IMR-90 (cell line): ENCODE measurements at regions not wholly inside any gene's neighbourhood (a gene's known extent, or its start where the extent isn't known, plus 50 kb on each side); places are given as distances from the start of the nearest gene placed in this dataset.

Experiments used
- ATAC-seq: fragments of 200-7000 bp; cut with Tn5 transposase; 2 replicates; pipeline ENCODE4 v1.9.1; 2020; ENCODE audit warnings: low read depth, mild to moderate bottlenecking, moderate library complexity
- BruUV-seq: library from RNA; stranded (reverse); fragments of 400-500 nt; replicated peaks from 2 replicates; lab custom pipeline; 2021; lab: Mats Ljungman, UMichigan
- CTCF ChIA-PET: fragments of 300-600 bp; formaldehyde crosslinking; extraction: SDS; loops from one replicate; lab custom pipeline; 2021; ENCODE audit warnings: antibody characterized with exemption; lab: Yijun Ruan, JAX
- POLR2A ChIA-PET: fragments of 300-600 bp; sonication (Branson Sonifier 250); formaldehyde crosslinking; loops from one replicate; lab custom pipeline; 2022; ENCODE audit warnings: antibody characterized with exemption; ENCODE audit not compliant: unreplicated experiment; lab: Charles Lee
- DNase-seq: peaks from one replicate; pipeline ENCODE4 v3.0.0; 2013
- H2AFZ ChIP-seq: replicated peaks from 2 replicates; pipeline ENCODE3; 2013; ENCODE audit warnings: low read length, mild to moderate bottlenecking; ENCODE audit not compliant: poor library complexity
- H2AK5ac ChIP-seq: 2 replicates; pipeline ENCODE4 v1.6.1; 2013; ENCODE audit warnings: low read depth, low read length, inconsistent platforms
- H2AK9ac ChIP-seq: replicated peaks from 2 replicates; pipeline ENCODE3; 2013; ENCODE audit warnings: mild to moderate bottlenecking, low read depth, low read length, moderate library complexity; ENCODE audit not compliant: poor library complexity
- H2BK120ac ChIP-seq: 2 replicates; pipeline ENCODE4 v1.6.1; 2013; ENCODE audit warnings: low read depth, low read length, inconsistent platforms
- H2BK15ac ChIP-seq: 3 replicates; pipeline ENCODE4 v1.6.1; 2013; ENCODE audit warnings: low read depth, low read length, inconsistent platforms
- H2BK20ac ChIP-seq: 2 replicates; pipeline ENCODE4 v1.6.1; 2013; ENCODE audit warnings: low read depth, mild to moderate bottlenecking, inconsistent platforms, low read length, moderate library complexity
- H2BK5ac ChIP-seq: 2 replicates; pipeline ENCODE4 v1.6.1; 2013; ENCODE audit warnings: mild to moderate bottlenecking, low read depth, low read length, inconsistent platforms; ENCODE audit not compliant: poor library complexity, severe bottlenecking
- H3K14ac ChIP-seq: replicated peaks from 2 replicates; pipeline ENCODE4 v1.6.1; 2013; ENCODE audit warnings: low read depth, low read length, inconsistent platforms
- H3K18ac ChIP-seq: 2 replicates; pipeline ENCODE4 v1.6.1; 2013; ENCODE audit warnings: low read depth, low read length, control low read depth
- H3K23ac ChIP-seq: 2 replicates; pipeline ENCODE4 v1.6.1; 2013; ENCODE audit warnings: low read depth, low read length, inconsistent platforms
- H3K27ac ChIP-seq: 2 replicates; pipeline ENCODE4 v1.5.1; 2013; ENCODE audit warnings: mild to moderate bottlenecking, control low read depth, low read length; ENCODE audit not compliant: insufficient read depth
- H3K27me3 ChIP-seq: 2 replicates; pipeline ENCODE4 v1.6.1; 2013; ENCODE audit warnings: low read length; ENCODE audit not compliant: control insufficient read depth, insufficient read depth
- H3K36me3 ChIP-seq: 2 replicates; pipeline ENCODE4 v1.6.1; 2013; ENCODE audit warnings: low read length, mixed read lengths; ENCODE audit not compliant: control insufficient read depth, insufficient read depth
- H3K4ac ChIP-seq: 2 replicates; pipeline ENCODE4 v1.6.1; 2013; ENCODE audit warnings: low read depth, low read length, inconsistent platforms
- H3K4me1 ChIP-seq: 2 replicates; pipeline ENCODE4 v1.6.1; 2013; ENCODE audit warnings: low read length, mixed read lengths; ENCODE audit not compliant: control insufficient read depth, insufficient read depth
- H3K4me2 ChIP-seq: 2 replicates; pipeline ENCODE4 v1.6.1; 2013; ENCODE audit warnings: low read depth, mild to moderate bottlenecking, control low read depth, low read length, moderate library complexity
- H3K4me3 ChIP-seq: 2 replicates; pipeline ENCODE4 v1.5.1; 2013; ENCODE audit warnings: low read depth, mild to moderate bottlenecking, control low read depth, low read length, moderate library complexity; ENCODE audit not compliant: insufficient read depth
- H3K56ac ChIP-seq: 2 replicates; pipeline ENCODE4 v1.6.1; 2013; ENCODE audit warnings: low read length, inconsistent platforms; ENCODE audit not compliant: insufficient read depth; ENCODE audit errors: extremely low read depth
- H3K79me1 ChIP-seq, 2 experiments: 2 replicates each; pipeline ENCODE4 v1.6.1; 2013; ENCODE audit warnings: low read length in 2 of 2, inconsistent platforms in 1 of 2, low read depth in 1 of 2
- H3K9ac ChIP-seq: 2 replicates; pipeline ENCODE4 v1.6.1; 2013; ENCODE audit warnings: low read depth, low read length, control low read depth
- H3K9me1 ChIP-seq: 2 replicates; pipeline ENCODE4 v1.6.1; 2013; ENCODE audit warnings: low read length, inconsistent platforms; ENCODE audit not compliant: insufficient read depth
- H3K9me3 ChIP-seq: 2 replicates; pipeline ENCODE4 v1.6.1; 2013; ENCODE audit warnings: low read length; ENCODE audit not compliant: control insufficient read depth, insufficient read depth
- H4K20me1 ChIP-seq: 2 replicates; pipeline ENCODE4 v1.6.1; 2013; ENCODE audit warnings: low read length, inconsistent platforms; ENCODE audit not compliant: insufficient read depth
- H4K5ac ChIP-seq: 2 replicates; pipeline ENCODE4 v1.6.1; 2013; ENCODE audit warnings: mild to moderate bottlenecking, low read depth, low read length, control low read depth
- H4K8ac ChIP-seq, 2 experiments: 2 replicates each; pipeline ENCODE4 v1.6.1; 2013; ENCODE audit warnings: low read depth in 2 of 2, low read length in 2 of 2, control low read depth in 1 of 2, inconsistent platforms in 1 of 2
- H4K91ac ChIP-seq: 2 replicates; pipeline ENCODE4 v1.6.1; 2013; ENCODE audit warnings: low read depth, low read length, inconsistent platforms; ENCODE audit not compliant: insufficient read depth
- BHLHE40 ChIP-seq: fragments of 150-350 bp; IDR thresholded peaks from 2 replicates; pipeline ENCODE4 v1.6.1; 2016; ENCODE audit warnings: mild to moderate bottlenecking, low read depth, low read length
- CEBPB ChIP-seq: IDR thresholded peaks from 2 replicates; pipeline ENCODE4 v1.6.1; 2012; ENCODE audit warnings: low read depth, low read length, improper control_type of control experiment
- CHD1 ChIP-seq: IDR thresholded peaks from 2 replicates; pipeline ENCODE4 v1.6.1; 2012; ENCODE audit warnings: low read depth, low read length, improper control_type of control experiment
- CTCF ChIP-seq: conservative IDR thresholded peaks from 2 replicates; pipeline ENCODE4 v1.5.1; 2012; ENCODE audit warnings: mild to moderate bottlenecking, low read depth, low read length, improper control_type of control experiment
- ELK1 ChIP-seq: fragments of 150-350 bp; IDR thresholded peaks from 2 replicates; pipeline ENCODE4 v1.6.1; 2016; ENCODE audit warnings: low read depth, mild to moderate bottlenecking, low read length, moderate library complexity, borderline replicate concordance
- FOS ChIP-seq: fragments of 150-350 bp; IDR thresholded peaks from 2 replicates; pipeline ENCODE4 v1.6.1; 2016; ENCODE audit warnings: low read depth, low read length
- MAFK ChIP-seq: IDR thresholded peaks from 2 replicates; pipeline ENCODE4 v1.6.1; 2012; ENCODE audit warnings: low read depth, low read length, improper control_type of control experiment
- MAZ ChIP-seq: IDR thresholded peaks from 2 replicates; pipeline ENCODE4 v1.6.1; 2012; ENCODE audit warnings: low read depth, mild to moderate bottlenecking, low read length, improper control_type of control experiment, moderate library complexity, borderline replicate concordance
- MXI1 ChIP-seq: IDR thresholded peaks from 2 replicates; pipeline ENCODE4 v1.6.1; 2012; ENCODE audit warnings: low read depth, mild to moderate bottlenecking, low read length, moderate library complexity, borderline replicate concordance
- NFE2L2 ChIP-seq: fragments of 150-350 bp; IDR thresholded peaks from 2 replicates; pipeline ENCODE4 v1.6.1; 2016; ENCODE audit warnings: low read depth, mild to moderate bottlenecking, low read length
- POLR2A ChIP-seq: IDR thresholded peaks from 2 replicates; pipeline ENCODE4 v1.6.1; 2012; ENCODE audit warnings: mild to moderate bottlenecking, low read depth, low read length
- RAD21 ChIP-seq: IDR thresholded peaks from 2 replicates; pipeline ENCODE4 v1.6.1; 2012; ENCODE audit warnings: low read length, improper control_type of control experiment
- RCOR1 ChIP-seq: IDR thresholded peaks from 2 replicates; pipeline ENCODE4 v1.6.1; 2012; ENCODE audit warnings: mild to moderate bottlenecking, low read length, improper control_type of control experiment; ENCODE audit not compliant: insufficient replicate concordance
- RFX5 ChIP-seq: IDR thresholded peaks from 2 replicates; pipeline ENCODE4 v1.8.0; 2012; ENCODE audit warnings: low read depth, mild to moderate bottlenecking, low read length, moderate library complexity
- SMC3 ChIP-seq: fragments of 150-350 bp; IDR thresholded peaks from 2 replicates; pipeline ENCODE4 v1.6.1; 2016; ENCODE audit warnings: low read depth, mild to moderate bottlenecking, antibody characterized with exemption, low read length, moderate library complexity
- USF2 ChIP-seq: fragments of 150-350 bp; IDR thresholded peaks from 2 replicates; pipeline ENCODE4 v1.6.1; 2017; ENCODE audit warnings: mild to moderate bottlenecking, antibody characterized with exemption, low read length, low read depth
- whole genome bisulfite sequencing, 2 experiments: methylation state at CpG; one replicate each; pipeline versions ENCODE4 v1.1.5 to v1.1.7; 2013; ENCODE audit warnings: missing lambda C conversion rate in 2 of 2; ENCODE audit not compliant: insufficient read length in 1 of 2; ENCODE audit errors: extremely low coverage in 2 of 2; 5-methylcytosine and 5-hydroxymethylcytosine counted together
- dilution Hi-C: fragments of 300-500 bp; cut with HindIII; formaldehyde crosslinking; loops from one replicate; pipeline ENCODE4 v1.14.3; 2018; ENCODE audit warnings: low sequenced_read_pairs; ENCODE audit not compliant: unreplicated experiment
- in situ Hi-C: fragments of 300-500 bp; cut with MboI; formaldehyde crosslinking; loops from 3 replicates; pipeline ENCODE4 v1.14.3; 2019; ENCODE audit warnings: low sequenced_read_pairs, inconsistent platforms, mixed read lengths
- intact Hi-C: fragments of 100-400 bp; cut with micrococcal nuclease; formaldehyde crosslinking; loops from 2 replicates; pipeline ENCODE4 v1.10.0; 2022

GRCh38 chr20:21840991-21841390, 135.5 kb downstream of the PAX1 start:
- H3K36me3 ChIP-seq = no peaks in the 10 kb centered on the region
- no peak overlapping the region for H4K8ac ChIP-seq
- ChIA-PET POLR2A (no interaction called here), CTCF (interaction anchor here (1.0 kb wide), 1 partner anchor 25 kb away, joined by 4 read pairs; no protein-coding TSS in a partner anchor)
- H2BK5ac ChIP-seq = no peak overlapping the region
- WGBS, 2 experiments = no CpG with 5 or more reads among the region's 2 CpGs
- no peak overlapping the region for H3K56ac ChIP-seq
- no peaks in the 10 kb centered on the region for H4K20me1 ChIP-seq
- no peaks in the 10 kb centered on the region for H3K9me1 ChIP-seq
- H4K91ac ChIP-seq = no peak overlapping the region
- no peak overlapping the region for H3K4ac ChIP-seq
- no peak overlapping the region for H3K23ac ChIP-seq
- no peak for DNase-seq
- no peak overlapping the region for H3K18ac ChIP-seq
- intact Hi-C loops = no loop called here
- H2AFZ ChIP-seq = no peak overlapping the region
- no peak overlapping the region for H3K27ac ChIP-seq
- no peak for ATAC-seq
- no peak overlapping the region for H3K9ac ChIP-seq
- H4K5ac ChIP-seq = no peak overlapping the region
- no TSS peak for BruUV-seq
- H2AK9ac ChIP-seq = no peak overlapping the region
- in situ Hi-C loops = no loop called here
- H3K4me1 ChIP-seq = no peaks in the 10 kb centered on the region
- no peak overlapping the region for H2BK15ac ChIP-seq
- dilution Hi-C loops = no loop called here
- peaks cover 18% of the 10 kb centered on the region for H3K9me3 ChIP-seq
- no peak for TF ChIP-seq CEBPB
- no peak for TF ChIP-seq RAD21
- TF ChIP-seq CTCF = no peak
- TF ChIP-seq MXI1 = no peak
- TF ChIP-seq RFX5 = no peak
- TF ChIP-seq RCOR1 = no peak
- TF ChIP-seq NFE2L2 = no peak
- TF ChIP-seq POLR2A = no peak
- TF ChIP-seq BHLHE40 = no peak
- TF ChIP-seq FOS = no peak
- no peak for TF ChIP-seq MAZ
- no peak for TF ChIP-seq ELK1
- no peak for TF ChIP-seq USF2
- no peak for TF ChIP-seq MAFK
- TF ChIP-seq SMC3 = no peak
- TF ChIP-seq CHD1 = no peak
- H3K4me2 ChIP-seq = no peak overlapping the region
- no peak overlapping the region for H3K4me3 ChIP-seq
- no peak overlapping the region for H3K14ac ChIP-seq
- no peak overlapping the region for H2BK20ac ChIP-seq
- no peaks in the 10 kb centered on the region for H3K27me3 ChIP-seq
- no peak overlapping the region for H2AK5ac ChIP-seq
- no peaks in the 10 kb centered on the region for H3K79me1 ChIP-seq
- H2BK120ac ChIP-seq = no peak overlapping the region
